SKM-1 (cell line): ENCODE measurements at regions not wholly inside any gene's neighbourhood (a gene's known extent, or its start where the extent isn't known, plus 50 kb on each side); places are given as distances from the start of the nearest gene placed in this dataset.

Experiments used
- DNase-seq: peaks from one replicate; lab custom pipeline; 2025; ENCODE audit not compliant: unreplicated experiment; lab: John Stamatoyannopoulos, UW

GRCh38 chr1:103854279-103854678 lies 104.6 kb downstream of the AMY1C start:
- no peak for DNase-seq

GRCh38 chr1:103859721-103860120 lies 110.0 kb downstream of the AMY1C start:
- DNase-seq = no peak

GRCh38 chr1:103898576-103899345 lies 149.1 kb downstream of the AMY1C start:
- DNase-seq = no peak

DNA sequence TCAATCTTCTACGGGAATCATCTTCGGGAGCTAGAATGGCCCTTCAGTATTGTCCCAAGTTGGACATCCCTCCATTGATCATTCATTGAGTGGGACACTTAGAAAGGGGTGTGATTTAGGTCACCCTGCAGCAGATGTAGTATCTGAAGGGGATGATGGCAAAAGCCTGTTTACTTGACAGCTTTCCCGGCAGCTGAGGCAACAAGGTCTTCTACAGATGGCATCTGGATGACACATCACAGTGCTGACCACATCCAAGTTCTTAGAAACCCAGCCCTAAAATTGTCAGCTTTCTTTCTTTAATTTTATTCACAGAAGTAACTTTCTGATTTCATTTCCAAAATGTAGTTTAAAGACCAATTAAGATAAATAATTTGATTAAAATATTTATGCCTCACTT lies 150.3 kb downstream of the AMY1C start:
- no peak for DNase-seq

DNA sequence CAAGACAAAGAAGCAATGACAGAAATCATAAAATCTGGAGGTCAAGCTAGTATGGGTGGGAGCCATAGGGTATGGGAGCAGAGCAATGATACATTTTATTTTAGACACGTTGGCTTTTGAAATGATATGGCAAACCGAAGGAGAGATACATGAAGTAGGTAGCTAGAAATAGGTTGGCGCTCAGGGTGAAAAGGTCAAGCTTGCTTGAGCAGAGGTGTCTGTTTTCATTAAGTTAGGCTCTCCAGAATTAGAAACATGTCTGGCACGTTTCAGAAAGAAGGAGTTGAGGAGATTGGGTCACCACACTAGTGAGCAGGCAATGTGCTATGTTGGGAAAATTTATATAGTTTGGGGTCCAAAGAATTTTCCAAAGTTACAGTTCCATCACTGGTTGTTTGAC lies 151.4 kb downstream of the AMY1C start:
- DNase-seq = no peak

DNA sequence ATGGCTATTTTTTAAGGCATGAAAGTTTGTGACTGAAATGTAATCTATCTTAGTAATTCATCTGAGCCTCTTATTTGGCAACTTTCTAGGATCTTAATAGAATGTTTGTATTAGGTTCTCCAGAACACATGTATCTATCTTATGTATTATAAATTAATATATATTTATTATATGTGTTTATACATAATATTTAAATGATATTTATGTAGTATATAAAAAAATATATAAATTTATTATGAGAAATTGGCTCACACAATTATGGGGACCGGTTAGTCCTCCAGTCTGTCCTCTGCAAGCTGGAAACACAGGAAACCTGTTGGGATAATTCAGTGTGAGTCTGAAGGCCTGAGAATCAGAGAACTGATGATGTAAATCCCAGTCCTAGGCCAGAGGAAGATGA lies 155.7 kb downstream of the AMY1C start:
- no peak for DNase-seq

GRCh38 chr1:103911450-103911849 lies 161.8 kb downstream of the AMY1C start:
- DNase-seq = no peak

DNA sequence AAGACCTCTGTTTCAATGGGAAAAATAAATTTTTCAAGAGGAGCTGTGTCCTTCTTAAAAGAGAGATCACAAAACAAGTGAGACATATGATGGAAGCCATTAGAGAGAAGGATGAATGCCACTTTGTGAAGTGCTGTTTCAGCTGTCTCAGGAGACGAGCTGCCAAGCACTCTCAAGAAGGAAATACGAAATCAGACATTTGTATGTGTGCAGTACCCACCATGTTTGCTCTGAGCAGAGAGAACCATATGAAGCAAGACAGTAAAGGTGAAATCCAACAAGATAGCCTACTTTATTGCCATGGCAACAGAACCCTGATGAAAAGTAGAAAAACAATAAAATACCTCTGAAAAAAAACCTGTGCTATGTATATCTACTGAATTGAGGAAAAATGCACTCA lies 168.1 kb downstream of the AMY1C start:
- no peak for DNase-seq

DNA sequence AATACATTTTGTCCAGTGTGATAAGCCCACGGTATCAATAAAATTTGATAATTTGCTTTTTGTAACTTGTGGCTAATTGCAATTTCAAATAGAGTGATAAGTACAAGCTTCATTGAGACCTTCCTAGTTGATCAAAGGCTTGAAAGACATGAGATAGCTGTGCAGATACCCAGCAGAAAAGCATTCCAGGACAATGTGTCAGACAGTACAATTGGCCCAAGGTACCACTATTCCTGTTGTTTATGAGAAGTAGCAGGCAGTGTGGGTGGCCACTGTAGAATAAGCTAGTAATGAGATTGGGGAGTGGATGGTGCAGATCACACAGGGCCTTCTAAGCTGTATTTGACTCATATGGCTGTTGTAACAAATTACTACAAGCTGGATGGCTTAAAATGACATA lies 182.2 kb downstream of the AMY1C start:
- no peak for DNase-seq

- DNase-seq = no peak
These were observed 188.2 kb downstream of the AMY1C start for GRCh38 chr1:103937763-103938357.

DNA sequence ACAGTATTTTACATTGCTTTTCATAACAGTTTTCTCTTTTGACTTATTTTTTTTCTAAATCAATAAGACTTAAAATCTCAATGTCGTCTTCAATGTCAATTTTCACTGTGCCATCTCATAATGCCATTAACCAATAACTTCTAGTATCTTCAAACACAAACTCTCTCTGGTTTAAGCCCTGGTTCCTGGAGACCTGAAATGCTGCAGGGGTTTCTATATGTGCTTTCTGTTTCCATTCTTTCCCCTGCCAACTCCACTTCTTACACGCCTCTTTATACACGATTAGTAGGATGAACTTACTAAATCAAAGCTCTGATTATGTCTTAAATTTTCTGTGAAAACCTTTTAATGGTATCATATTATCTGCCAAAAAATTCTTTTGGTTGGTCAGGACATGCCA lies 191.4 kb downstream of the AMY1C start:
- no peak for DNase-seq

DNA sequence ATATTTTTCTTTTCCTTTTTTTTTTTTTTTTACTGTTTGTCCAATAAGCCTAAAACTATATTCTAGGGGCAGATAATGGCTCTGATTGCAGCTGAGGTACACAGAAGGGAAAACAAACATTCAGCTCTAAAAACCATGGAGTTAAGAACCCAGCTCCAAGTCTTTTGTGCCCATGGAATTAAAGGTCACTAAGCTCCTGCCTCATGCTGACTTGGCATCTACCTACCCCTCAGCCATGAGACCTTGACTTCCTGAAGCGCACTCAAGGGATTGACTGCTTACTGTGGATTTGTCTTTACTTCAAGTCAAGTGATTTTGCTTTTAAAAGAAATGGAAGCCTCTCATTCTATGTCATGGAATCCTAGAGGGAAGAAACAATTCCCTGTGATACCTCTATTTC lies 192.3 kb downstream of the AMY1C start:
- DNase-seq = no peak

DNA sequence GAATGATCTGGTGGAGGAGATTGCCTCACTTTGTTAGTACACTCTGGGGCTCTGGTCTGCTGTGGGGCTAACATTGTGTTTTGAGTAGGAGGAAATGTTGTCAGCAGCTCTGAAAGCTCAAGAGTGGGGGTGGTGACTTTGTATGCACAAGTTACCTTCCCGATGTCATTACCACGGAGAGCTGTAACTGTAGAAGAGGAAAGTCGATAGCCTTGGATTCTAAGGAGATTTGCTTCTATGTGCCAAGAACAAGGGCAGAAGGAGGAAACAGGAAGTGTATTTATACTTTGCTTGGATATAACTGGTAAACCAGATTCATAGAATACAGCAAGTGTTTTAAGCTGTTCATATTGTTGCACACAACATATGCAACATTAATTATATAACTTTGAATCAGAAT lies 196.1 kb downstream of the AMY1C start:
- DNase-seq = no peak

- DNase-seq = no peak
These were observed 198.8 kb downstream of the AMY1C start for GRCh38 chr1:103948526-103948925.

DNA sequence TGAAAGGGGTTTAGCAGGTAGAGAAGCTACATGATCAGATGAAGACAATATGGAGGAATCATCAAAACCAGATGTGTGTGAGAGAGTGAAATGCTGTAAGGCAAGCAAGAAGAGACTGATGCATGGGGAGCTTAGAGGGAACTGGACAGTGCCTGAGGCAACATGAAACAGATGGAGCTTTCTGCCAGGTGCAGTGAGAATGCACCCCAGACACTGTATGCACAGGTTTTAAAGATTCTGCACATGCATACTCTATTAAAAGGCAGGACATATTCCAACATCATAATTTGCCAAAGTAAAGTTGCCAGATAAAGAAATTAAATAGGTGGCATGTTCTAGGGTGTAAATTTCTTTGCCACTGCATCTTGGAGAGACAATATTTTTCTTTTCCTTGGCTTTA lies 200.1 kb downstream of the AMY1C start:
- no peak for DNase-seq

- DNase-seq = no peak
These were observed 203.7 kb downstream of the AMY1C start for GRCh38 chr1:103953386-103953785.

GRCh38 chr1:103958699-103959098 lies 209.0 kb downstream of the AMY1C start:
- no peak for DNase-seq

DNA sequence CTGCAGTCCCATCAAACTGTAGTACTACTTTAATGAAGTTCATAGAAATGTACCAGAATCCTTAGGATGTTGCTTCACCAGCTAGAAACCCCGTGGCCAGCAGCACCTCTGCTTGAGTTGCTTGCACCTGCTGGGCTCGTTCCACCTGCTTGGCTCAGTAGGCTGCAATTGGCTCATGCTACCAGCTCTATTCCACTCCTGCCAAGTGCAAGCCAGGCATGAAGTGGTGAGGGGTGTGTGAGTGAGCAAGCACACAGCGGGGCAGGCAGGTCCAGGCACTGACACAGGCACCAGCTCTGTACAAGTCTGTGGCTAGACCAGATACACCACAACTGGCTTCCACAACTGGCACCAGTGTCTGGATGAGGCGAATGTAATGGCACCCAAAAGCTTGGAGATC lies 209.9 kb downstream of the AMY1C start:
- DNase-seq = no peak

DNA sequence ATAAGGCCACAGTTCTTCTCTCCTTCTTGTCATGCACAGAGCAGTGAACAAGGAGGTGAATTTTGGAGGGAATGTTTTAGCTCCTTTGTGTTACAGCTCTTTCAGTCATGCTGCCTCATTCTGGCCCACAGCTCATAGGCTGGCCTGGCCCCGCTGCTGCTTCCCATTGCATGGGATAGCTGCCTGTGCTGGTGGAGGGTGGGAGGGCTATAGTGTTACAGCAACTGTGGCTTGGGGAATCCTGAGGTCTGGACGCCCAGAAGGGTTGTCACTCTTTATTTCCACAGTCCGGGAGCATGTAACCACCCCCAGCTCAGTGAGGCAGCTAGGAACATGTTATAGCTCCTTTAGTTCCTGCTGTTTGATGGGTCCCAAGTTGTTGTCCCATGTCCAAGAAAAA lies 210.3 kb downstream of the AMY1C start:
- no peak for DNase-seq

DNA sequence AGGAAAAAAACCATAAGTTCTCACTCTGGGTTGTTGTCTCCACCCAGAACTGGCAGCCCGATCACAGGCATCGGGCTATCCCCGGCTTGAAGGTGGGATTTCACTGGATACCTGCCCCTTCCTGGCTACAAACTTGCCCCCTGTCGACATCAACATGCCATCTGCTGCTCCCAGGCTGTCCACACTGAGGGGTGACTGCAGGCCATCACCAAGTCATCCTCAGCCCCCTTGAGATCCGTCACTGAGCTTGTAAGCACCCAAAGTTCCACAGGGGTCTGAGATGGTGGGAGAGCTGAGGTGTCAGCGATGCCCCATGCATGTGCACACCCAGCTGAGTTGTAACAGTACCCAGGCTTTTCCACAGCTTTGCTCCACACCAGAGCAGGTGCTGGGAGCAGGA lies 211.0 kb downstream of the AMY1C start:
- no peak for DNase-seq

DNA sequence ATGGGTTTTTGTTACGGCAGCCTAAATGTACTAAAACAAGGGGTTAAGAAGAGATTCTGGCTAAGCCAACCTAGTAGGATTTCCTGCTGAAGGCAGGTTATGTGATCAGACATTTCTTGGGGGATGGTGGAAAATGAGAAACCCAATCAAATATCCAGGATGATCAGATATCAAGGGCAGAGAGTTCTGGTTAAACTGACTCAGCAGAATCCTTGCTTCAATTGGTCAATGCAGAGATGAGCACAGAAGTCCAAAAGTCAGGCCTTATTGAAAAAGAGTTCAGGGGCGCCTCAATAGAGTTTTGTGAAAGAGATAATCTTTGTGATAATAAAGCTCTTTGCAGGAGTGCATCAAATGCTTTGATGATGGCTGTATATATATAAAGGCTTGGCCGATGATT lies 237.1 kb downstream of the AMY1C start:
- no peak for DNase-seq

DNA sequence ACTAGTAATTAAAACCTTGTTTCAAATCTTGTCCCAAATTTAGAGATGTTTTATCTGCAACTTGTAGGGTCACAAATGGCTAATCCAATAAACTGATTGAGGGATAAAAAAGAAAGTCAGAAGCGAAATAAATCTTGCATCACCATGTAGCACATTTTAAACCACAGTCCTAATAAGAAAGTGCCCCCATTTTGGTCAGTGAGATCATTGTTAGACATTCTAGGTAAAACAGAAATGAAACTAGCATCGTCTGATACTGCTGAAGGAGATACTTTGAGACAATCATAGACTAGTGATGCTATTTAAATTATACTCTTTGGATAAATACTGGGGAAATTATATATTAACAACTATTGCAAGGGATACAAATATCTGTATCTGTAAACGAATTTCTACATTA lies 247.9 kb downstream of the AMY1C start:
- no peak for DNase-seq
